Adrenal gland (tissue), 9 donors: ENCODE measurements at regions not wholly inside any gene's neighbourhood (a gene's known extent, or its start where the extent isn't known, plus 50 kb on each side); places are given as distances from the start of the nearest gene placed in this dataset.

ENCODE experiments used
- DNase-seq, 7 donors: peaks; one replicate each; pipeline ENCODE4 v3.0.0-alpha.2; 2019 to 2020
- H3K27ac ChIP-seq, 5 donors: fragments of 200-600 bp; sonication (generic) in 4 of 5; 1 replicate in 3 of 5; 2 replicates in 2 of 5; pipeline versions ENCODE4 v1.5.1 to v1.8.0; 2016 to 2020; ENCODE audit warnings: mild to moderate bottlenecking in 1 of 5
- H3K27me3 ChIP-seq: fragments of 200-600 bp; 2 replicates; pipeline ENCODE4 v1.8.0; 2021
- H3K36me3 ChIP-seq, 2 donors: fragments of 200-600 bp; replicated peaks in 1 of 2; 1 replicate in 1 of 2; 2 replicates in 1 of 2; pipeline versions ENCODE4 v1.5.1 to v1.8.0; 2018 to 2022
- H3K4me1 ChIP-seq, 2 donors: fragments of 200-600 bp; replicated peaks in 1 of 2; 1 replicate in 1 of 2; 2 replicates in 1 of 2; pipeline versions ENCODE4 v1.5.1 to v1.8.0; 2018 to 2021
- H3K4me3 ChIP-seq, 4 donors: fragments of 200-600 bp; sonication (generic) in 3 of 4; one replicate each; pipeline ENCODE4 v1.5.1; 2016 to 2018
- H3K9me3 ChIP-seq, 3 donors: fragments of 200-600 bp; sonication (generic) in 1 of 3; replicated peaks in 1 of 3; 1 replicate in 2 of 3; 2 replicates in 1 of 3; pipeline versions ENCODE4 v1.5.1 to v1.8.0; 2016 to 2021
- CTCF ChIP-seq, 6 experiments: fragments of 450-650 bp in 4 of 6; fragments of 200-600 bp in 2 of 6; sonication (generic) in 1 of 6; IDR thresholded peaks; 1 replicate in 5 of 6; 2 replicates in 1 of 6; pipeline versions ENCODE4 v1.5.1 to v1.8.0; 2016 to 2021; ENCODE audit warnings: antibody characterized with exemption in 6 of 6, mild to moderate bottlenecking in 2 of 6, moderate library complexity in 1 of 6
- POLR2A ChIP-seq, 2 donors: fragments of 450-650 bp; IDR thresholded peaks; one replicate each; pipeline ENCODE4 v1.6.1; 2017; ENCODE audit warnings: antibody characterized with exemption in 2 of 2, mild to moderate bottlenecking in 2 of 2, moderate library complexity in 1 of 2
- WGBS, 4 donors: extraction: QIAGEN DNeasy Blood & Tissue Kit in 2 of 4; methylation state at CpG; one replicate each; pipeline versions ENCODE4 v1.1.5 to v1.1.7; 2013 to 2017; 5-methylcytosine and 5-hydroxymethylcytosine counted together
- intact Hi-C, 2 donors: fragments of 100-400 bp; cut with DNase I; formaldehyde crosslinking; loops; one replicate each; pipeline versions ENCODE4 v1.14.1 to v1.15.0; 2022 to 2023
- donor health status: healthy with polysubstance abuse.
- donor health status: Bipolar disorder and iron deficiency.
- donor health status: DM: yes; HTN: yes; CAD: no.
- donor health status: DM: no; HTN: no; CAD: no.
- donor health status: DM: no; HTN: no; CAD: no.

- Histone ChIP-seq H3K27ac (no peak overlapping the region), H3K36me3 (no peaks in the 10 kb centered on the region), H3K4me1 (no peaks in the 10 kb centered on the region), H3K4me3 (no peak overlapping the region), H3K9me3 (no peaks in the 10 kb centered on the region), H3K27me3 (no peaks in the 10 kb centered on the region)
- TF ChIP-seq CTCF (IDR thresholded peaks at IDR 0.05) (peak in 3 of 6 experiments; percentile 25 to 36 (median 35)), POLR2A (IDR thresholded peaks at IDR 0.05) (no peak)
- intact Hi-C loops, result loop anchor here in 1 of 2 donors (10.0 kb wide), 1 partner anchor 357 kb away; no protein-coding TSS in a partner anchor
- WGBS, 4 donors, result 57 to 63% (median 60%) methylated on average over 3 of the region's 3 CpGs
- no peak for DNase-seq
Observed at GRCh38 chr5:60161340-60161934, 267.9 kb upstream of the PDE4D start.

GRCh38 chr5:60149081-60149480 lies 255.6 kb upstream of the PDE4D start:
- 48 to 68% (median 51%) methylated on average over 3 of the region's 3 CpGs for WGBS, 4 donors
- Histone ChIP-seq H3K27me3 (no peaks in the 10 kb centered on the region), H3K36me3 (no peaks in the 10 kb centered on the region), H3K9me3 (no peaks in the 10 kb centered on the region), H3K27ac (no peak overlapping the region), H3K4me3 (no peak overlapping the region), H3K4me1 (no peaks in the 10 kb centered on the region)
- intact Hi-C loops, result no loop called here
- no peak for TF ChIP-seq CTCF (IDR thresholded peaks at IDR 0.05)
- no peak for TF ChIP-seq POLR2A (IDR thresholded peaks at IDR 0.05)
- DNase-seq, result no peak

- no peak overlapping the region for H3K4me3 ChIP-seq
Observed at GRCh38 chr5:60148366-60148765, 254.8 kb upstream of the PDE4D start.

GRCh38 chr5:60147791-60148190 lies 254.3 kb upstream of the PDE4D start:
- no peaks in the 10 kb centered on the region for H3K27me3 ChIP-seq
- H3K4me3 ChIP-seq, result no peak overlapping the region
- H3K9me3 ChIP-seq, result no peaks in the 10 kb centered on the region
- intact Hi-C loops, result no loop called here
- DNase-seq, result no peak
- no peaks in the 10 kb centered on the region for H3K4me1 ChIP-seq
- H3K27ac ChIP-seq, result no peak overlapping the region
- no peaks in the 10 kb centered on the region for H3K36me3 ChIP-seq
- TF ChIP-seq POLR2A (IDR thresholded peaks at IDR 0.05), result no peak
- TF ChIP-seq CTCF (IDR thresholded peaks at IDR 0.05), result no peak

More at GRCh38 chr5:60148366-60148765, 254.8 kb upstream of the PDE4D start:
- H3K9me3 ChIP-seq, result no peaks in the 10 kb centered on the region
- no peak for DNase-seq
- no peaks in the 10 kb centered on the region for H3K36me3 ChIP-seq
- no peaks in the 10 kb centered on the region for H3K4me1 ChIP-seq
- TF ChIP-seq POLR2A (IDR thresholded peaks at IDR 0.05), result no peak
- no peak for TF ChIP-seq CTCF (IDR thresholded peaks at IDR 0.05)
- WGBS, 4 donors, result 61 to 92% (median 75%) methylated on average over 1 of the region's 1 CpG
- no peaks in the 10 kb centered on the region for H3K27me3 ChIP-seq
- no peak overlapping the region for H3K27ac ChIP-seq
- intact Hi-C loops, result no loop called here
